Epithelial cell of esophagus (primary cell): ENCODE measurements at regions not wholly inside any gene's neighbourhood (a gene's known extent, or its start where the extent isn't known, plus 50 kb on each side); places are given as distances from the start of the nearest gene placed in this dataset.
A peak's percentile ranks its signal among the peaks of the same experiment; 100 is the strongest.

ENCODE experiments used
- DNase-seq: peaks from one replicate; pipeline ENCODE4 v3.0.0; 2010; ENCODE audit warnings: low read depth
- H3K4me3 ChIP-seq: 2 replicates; pipeline ENCODE4 v1.5.1; 2011; ENCODE audit warnings: mild to moderate bottlenecking, low read length, control low read depth
- TF ChIP-seq, protein P1 (sequence below): IDR thresholded peaks from 2 replicates; pipeline ENCODE4 v1.5.1; 2011; ENCODE audit warnings: low read depth, mild to moderate bottlenecking, low read length, control low read depth, inconsistent platforms; ENCODE audit not compliant: insufficient read depth; ENCODE audit errors: missing control alignments

DNA sequence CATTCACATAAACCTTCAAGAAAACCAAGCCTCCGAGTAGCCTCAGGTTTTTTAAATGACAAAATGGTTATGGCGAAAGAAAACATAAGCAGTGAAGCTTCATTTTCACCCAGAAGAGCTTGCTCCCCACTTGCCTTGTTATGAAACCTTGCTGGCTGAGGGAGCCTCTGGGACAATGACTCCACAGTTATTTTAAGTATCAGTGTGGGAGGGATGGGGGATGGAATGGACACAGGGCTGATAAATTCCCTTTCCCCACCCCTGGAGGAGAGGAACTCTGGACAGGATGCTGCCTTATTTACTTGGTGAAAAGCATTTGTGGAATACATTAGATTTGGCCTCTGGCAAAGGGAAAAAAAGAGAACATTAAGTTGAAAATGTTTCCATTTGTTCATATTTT lies 220.7 kb upstream of the CNKSR2 start:
- TF ChIP-seq, protein P1, sequence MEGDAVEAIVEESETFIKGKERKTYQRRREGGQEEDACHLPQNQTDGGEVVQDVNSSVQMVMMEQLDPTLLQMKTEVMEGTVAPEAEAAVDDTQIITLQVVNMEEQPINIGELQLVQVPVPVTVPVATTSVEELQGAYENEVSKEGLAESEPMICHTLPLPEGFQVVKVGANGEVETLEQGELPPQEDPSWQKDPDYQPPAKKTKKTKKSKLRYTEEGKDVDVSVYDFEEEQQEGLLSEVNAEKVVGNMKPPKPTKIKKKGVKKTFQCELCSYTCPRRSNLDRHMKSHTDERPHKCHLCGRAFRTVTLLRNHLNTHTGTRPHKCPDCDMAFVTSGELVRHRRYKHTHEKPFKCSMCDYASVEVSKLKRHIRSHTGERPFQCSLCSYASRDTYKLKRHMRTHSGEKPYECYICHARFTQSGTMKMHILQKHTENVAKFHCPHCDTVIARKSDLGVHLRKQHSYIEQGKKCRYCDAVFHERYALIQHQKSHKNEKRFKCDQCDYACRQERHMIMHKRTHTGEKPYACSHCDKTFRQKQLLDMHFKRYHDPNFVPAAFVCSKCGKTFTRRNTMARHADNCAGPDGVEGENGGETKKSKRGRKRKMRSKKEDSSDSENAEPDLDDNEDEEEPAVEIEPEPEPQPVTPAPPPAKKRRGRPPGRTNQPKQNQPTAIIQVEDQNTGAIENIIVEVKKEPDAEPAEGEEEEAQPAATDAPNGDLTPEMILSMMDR, result no peak
- DNase-seq, result peak; percentile 0
- H3K4me3 ChIP-seq, result no peak overlapping the region

DNA sequence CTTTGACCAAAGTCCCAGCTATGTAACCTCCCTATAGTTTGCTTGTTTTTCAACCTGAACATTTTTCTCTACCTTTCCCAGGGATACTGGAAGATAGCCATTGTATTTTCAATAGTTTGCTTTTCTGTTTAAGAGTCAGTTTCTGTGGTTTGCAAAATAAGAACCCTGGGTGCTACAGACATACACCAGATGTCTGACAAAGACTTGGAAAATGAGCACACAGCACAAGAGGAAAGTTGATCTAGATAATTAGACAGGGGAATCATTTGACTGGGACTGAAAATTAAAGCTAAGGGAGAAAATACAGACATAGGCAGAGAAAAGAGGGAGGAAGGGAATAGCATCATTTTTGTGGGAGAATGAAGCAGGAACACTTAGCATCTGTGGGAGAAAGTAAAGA lies 218.3 kb upstream of the CNKSR2 start:
- H3K4me3 ChIP-seq, result no peak overlapping the region
- DNase-seq, result no peak
- TF ChIP-seq, protein P1, result no peak

DNA sequence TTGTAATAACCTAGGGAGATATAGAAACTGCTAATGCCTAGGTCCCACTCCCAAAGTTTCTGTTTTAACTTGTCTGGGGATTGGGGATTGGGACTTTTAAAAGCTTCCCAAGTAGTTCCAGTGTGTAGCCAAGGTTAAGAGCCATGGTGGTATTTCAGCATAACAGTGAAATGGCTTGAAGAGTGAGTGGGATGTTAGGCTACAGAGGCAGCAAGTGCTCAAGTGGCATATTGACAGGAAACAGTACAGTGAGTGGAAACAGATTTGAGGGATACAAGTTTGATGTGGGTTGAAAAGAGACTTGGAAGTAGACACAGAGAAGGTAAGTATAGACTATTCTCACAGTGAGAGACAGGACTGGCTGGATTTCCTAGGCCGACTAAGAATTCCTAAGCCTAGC lies 217.6 kb upstream of the CNKSR2 start:
- DNase-seq, result no peak
- no peak overlapping the region for H3K4me3 ChIP-seq
- TF ChIP-seq, protein P1, result no peak

DNA sequence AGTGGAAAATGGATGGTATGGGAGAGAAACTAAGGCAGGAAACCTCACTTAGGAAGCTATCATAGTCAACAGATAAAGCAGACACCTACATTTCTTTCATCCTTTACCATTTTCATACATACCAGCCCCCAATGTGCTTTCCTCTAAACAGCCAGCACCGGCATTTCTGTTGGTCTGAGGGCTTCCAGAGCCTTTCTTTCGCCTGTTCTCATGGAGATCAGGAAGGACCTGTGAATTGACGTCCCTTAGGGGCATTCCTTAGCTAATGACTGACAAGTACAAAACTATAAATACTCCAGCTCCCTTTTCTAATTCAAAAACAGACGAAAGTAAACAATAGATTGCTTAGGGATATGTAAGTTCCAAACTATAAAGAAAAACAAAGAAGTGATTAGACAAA lies 215.5 kb upstream of the CNKSR2 start:
- TF ChIP-seq, protein P1, result no peak
- DNase-seq, result no peak
- no peak overlapping the region for H3K4me3 ChIP-seq

DNA sequence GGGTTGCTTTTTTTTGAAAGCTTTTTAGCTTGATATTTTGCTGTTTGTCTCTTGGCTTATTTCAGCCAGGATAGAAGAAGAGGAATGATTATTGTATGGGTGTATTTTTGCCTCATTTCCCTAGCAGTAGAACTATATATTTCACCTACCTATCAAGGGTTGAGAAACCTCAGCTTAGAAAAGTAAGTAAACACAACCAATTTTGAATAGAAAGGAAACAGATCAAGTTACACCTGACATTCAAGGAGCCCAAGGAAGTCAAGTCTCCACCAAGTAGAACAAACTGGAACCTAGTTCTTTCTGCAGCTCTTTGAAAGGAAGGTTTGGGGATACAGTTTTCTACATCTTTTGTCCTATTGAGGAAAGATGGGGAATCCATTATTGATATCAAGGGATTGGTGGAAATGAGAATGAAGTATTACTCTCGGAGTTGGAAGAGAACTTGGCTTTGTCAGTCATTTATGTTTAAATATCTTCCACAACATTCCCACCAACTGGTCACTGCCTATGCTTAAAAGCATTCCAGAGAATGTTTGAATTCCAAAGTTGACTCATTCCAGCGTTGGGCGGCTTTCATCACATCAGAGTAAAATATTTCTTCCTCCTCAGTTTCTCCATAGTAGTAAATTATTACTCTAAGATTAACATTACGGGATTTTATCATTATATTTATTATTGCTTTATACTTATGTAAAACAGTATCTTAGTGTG lies 207.8 kb upstream of the CNKSR2 start:
- TF ChIP-seq, protein P1, result no peak
- no peak overlapping the region for H3K4me3 ChIP-seq
- peak; percentile 20 for DNase-seq

DNA sequence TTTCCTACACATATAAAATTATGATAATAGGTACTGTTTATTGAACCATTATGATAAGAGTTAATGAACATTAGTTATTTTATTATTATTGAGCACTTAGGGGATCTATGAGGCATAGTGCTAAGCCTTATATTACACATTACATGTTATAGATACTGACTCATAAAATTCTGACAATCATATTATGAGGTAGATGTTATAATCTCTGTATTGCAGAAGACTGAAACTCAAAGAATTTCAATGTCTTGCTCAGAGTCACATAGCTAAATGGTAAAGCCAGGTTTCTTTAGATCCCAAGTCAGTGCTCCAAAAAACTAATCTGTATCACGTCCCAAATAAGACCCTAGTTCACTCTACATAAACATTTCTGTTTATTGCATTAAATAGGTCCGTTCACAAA lies 207.2 kb upstream of the CNKSR2 start:
- H3K4me3 ChIP-seq, result no peak overlapping the region
- no peak for DNase-seq
- TF ChIP-seq, protein P1, result no peak

DNA sequence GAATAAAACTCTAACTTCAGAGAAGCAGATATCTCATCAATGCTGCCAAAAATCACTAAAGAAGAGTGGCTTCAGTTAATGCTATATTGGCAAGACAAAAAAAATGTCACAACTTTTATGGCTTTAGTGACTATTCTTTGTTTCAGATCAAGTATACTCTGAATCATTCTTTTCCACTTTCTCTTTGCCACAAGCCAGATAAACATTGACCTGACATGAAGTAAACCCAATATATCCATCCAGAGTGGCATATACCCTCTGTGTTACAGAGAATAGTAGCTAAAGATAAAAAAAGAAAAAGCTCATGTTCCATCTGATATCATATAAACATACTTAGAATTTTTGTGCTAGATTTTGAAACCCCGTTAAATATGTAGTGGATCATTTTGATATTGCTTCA lies 206.7 kb upstream of the CNKSR2 start:
- TF ChIP-seq, protein P1, result no peak
- no peak for DNase-seq
- H3K4me3 ChIP-seq, result no peak overlapping the region
